Inflammatory macrophage treated with lipopolysaccharide for 4 hours (primary cell): ENCODE measurements at regions not wholly inside any gene's neighbourhood (a gene's known extent, or its start where the extent isn't known, plus 50 kb on each side); places are given as distances from the start of the nearest gene placed in this dataset.

ENCODE experiments used
- DNase-seq: peaks from one replicate; pipeline ENCODE4 v3.0.0-alpha.2; 2020

DNA sequence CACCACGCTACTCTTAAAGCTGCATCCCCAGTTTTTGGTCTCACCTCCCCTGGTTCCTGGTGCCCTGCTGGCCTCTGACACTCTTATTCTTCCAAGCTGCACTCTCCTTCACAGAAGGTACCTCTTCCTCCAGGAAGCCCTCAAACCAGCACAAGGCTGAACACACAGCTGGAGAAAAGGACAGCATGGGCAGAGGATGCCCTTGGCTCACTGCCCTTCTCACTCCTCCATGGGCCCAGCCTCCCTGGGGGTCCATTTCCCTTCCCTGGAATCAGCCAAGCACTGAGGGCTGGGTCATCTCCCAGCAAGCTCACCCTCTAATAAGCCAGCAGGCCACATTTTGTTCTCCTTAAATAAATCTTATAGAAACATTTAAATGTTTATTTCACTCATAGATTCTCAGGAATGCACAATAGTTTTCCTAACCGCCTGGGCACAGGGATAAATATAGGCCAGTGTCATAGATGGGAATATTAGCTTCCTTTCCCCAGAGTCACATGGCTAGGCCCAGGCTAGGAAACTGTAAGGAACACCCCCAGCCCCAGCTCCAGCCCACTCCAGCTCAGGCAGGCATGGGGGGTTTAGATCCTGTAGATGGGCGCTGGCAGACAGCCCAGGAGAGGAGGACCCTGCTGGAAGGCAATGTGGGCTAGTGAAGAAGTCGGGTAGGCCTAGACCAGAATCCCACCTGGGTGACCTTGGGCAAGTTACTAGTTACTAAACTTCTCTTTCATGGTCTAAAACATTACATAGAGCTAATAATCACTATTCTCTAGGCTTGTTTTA is 51.5 kb downstream of the IRAG1 start:
- DNase-seq, result no peak

DNA sequence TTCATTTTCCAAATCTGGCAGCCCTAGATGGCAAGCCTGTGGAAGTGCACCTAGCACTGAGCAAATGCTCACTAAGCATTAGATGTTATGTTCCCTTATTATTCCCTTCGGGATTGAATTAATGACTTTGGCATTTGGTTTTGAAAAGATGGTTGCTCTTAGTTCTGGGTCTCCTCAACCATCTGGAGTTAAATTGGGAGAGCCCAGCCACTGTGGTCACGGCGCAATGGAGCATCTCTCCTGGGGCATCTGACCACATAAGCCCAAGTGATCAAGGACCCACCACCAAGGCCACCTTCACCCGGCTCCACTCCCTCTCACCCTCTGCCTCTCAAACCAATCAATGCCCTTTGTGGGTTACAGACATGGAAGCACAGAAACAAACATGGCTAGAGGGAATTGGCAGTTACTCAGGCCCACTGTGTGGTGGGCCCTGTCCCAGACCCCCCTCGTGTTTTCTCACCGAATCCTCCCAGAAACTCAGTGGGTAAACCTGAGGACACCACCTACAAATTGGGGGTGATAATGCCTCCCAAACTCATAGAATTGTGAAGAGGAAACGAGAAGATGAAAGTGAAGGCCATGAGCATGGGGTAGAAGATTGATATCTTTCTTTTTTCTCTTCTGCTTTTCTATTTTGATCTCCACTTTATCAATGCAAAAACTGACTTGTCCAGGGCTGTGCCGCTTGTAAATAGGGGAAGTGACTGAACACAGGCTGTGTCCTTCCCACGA is 52.2 kb downstream of the IRAG1 start:
- DNase-seq, result peak; percentile 72

DNA sequence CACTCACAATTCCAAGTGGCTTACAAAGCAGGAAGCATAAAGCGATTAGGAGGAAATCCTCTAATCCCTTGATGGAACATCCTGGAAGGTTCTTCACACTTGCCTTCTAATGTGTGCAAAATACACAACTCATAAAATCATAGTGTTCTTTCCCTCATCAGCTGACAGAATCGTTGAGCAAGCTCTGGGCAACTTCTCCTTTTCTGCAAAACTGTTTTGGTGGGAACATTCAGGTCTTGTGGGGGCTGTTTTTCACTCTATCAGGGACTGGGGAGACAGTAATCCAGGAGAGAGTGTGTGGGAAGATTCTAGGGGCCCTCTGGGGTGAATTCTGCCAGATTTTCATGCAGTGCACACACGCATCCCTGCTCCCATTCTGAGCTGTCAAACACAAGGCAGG is 53.2 kb downstream of the IRAG1 start:
- peak; percentile 65 for DNase-seq

DNA sequence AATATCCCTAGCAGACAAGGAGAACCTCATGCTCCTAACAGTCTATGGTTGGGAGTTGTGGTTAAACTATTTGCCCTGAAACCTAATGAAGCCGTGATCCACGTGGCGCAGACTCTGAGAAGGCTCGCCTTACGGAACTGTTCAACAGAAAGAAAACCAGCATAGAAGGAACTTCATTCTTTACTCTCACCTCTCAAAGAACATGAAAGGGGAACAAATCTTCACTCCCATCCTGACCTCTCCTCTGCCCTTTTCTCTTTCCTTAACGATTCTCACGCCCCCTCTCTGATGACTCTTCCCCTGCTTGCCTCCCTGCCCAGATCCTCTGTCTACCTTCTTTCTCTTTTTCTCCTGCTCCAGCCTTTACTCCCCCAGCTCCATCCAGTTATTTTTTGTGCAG is 54.2 kb downstream of the IRAG1 start:
- peak; percentile 57 for DNase-seq

DNA sequence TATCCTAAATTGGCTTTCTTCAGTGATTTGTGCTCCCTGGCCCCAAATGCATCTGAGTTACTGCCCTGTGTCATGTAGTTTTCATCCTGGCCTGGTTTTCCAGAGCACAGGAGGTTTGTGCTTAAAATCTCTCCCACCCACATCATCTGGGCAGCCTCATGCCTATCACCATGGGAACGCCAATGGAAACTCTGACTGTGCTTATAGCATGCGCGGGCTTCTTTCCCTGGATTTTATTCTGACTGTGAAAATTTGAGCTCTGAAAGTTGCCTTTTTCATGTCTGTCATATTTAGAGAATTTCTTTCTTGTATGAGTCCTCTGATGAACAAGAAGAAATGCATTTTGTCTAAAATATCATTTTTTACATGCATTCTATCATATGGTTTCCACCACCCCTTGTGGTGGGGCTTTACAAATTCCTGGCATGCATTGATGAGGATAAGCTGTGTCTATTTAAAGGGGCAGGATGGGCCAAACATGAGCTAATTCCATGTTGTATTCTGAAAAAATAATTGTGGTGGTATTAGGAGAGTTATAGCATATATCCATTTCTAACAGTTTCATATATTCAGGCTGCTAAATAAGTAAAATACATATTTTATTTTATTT is 55.1 kb downstream of the IRAG1 start:
- no peak for DNase-seq

DNA sequence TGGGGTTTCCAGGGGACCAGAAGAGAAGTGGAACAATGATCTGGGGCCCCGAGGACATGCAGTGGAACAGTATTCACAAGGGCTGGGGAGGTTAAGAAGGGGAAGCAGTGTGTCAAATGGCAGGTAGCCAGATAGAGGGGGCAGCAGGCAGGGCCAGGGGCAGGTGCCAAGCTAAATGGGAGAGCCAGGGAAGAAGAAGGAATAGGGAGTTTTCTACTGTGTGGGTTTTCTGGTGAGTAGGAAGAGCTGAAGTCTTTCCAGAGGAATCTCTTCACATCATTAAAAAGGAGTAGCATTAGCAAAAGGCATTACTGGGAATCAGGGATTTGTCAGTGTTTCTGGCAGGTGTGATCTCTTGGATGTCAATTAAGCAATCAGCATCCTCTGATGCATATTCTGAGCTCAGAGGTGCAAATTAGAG is 55.8 kb downstream of the IRAG1 start:
- no peak for DNase-seq

DNA sequence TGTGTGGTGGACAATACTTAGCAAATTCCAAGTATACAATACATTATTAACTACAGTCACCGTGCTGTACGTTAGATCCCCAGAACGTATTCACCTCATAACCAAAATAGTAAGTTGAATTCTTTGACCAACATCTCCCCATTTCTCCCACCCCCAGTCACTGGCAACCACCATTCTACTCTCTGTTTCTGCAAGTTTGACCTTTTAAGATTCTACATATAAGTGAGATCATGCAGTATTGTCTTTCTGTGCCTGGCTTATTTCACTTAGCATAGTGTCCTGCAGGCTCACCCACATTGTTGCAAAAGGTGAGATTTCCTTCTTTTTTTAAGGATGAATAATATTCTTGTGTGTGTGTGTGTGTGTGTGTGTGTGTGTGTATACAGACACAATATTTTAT is 59.1 kb downstream of the IRAG1 start:
- no peak for DNase-seq

DNA sequence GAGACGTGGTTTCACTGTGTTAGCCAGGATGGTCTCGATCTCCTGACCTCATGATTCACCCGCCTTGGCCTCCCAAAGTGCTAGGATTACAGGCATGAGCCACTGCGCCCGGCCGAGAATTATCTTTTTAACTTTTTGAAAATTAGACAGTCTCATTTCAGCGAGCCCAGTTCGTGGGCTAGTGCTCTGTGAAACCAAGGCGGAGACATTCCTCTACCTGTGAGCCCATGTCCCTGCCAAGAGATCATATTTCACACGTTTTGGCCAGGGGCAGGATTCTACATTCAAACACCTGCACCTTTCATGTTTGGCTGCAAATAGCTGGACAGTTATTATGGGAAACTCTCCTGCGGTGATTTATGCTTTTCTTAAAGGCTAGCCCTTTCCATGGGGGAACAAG is 60.3 kb downstream of the IRAG1 start:
- no peak for DNase-seq

DNA sequence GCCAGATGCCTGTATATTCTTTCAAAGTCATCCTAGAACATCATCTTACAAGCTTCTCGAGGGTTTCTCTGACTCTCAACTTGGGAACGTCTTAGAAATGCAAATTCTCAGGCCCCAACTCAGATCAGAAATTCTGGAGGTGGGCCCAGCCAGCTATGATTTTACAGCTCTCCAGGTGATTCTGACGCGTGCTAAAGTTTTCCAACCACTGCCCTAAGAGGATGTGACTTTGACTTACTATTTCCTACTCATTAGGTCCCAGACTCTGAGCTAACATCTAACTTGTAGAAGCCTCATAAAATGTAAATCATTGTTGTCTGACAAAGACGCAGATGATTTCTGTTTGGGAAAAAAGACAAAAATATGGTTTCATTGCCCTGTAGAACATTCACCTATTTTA is 61.1 kb downstream of the IRAG1 start:
- no peak for DNase-seq

DNA sequence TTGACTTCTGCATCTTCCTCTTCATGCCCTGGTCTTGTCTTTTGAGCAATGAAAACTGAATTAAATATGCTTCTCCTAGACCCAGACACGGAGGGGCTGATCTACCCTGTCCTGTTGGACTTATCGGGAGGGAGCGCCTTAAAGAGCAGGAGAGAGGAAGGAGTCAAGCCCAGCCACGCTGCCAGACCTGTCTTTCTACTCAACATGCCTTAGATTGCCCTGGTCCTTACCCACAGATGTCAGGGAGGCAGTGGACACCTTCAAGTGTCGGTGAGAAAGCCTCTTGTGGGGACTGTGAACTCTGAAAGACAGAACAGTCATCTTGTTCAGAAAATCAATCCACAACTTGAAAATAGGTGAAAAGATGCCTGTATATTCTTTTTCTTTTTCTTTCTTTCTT is 61.8 kb downstream of the IRAG1 start:
- DNase-seq, result no peak

DNA sequence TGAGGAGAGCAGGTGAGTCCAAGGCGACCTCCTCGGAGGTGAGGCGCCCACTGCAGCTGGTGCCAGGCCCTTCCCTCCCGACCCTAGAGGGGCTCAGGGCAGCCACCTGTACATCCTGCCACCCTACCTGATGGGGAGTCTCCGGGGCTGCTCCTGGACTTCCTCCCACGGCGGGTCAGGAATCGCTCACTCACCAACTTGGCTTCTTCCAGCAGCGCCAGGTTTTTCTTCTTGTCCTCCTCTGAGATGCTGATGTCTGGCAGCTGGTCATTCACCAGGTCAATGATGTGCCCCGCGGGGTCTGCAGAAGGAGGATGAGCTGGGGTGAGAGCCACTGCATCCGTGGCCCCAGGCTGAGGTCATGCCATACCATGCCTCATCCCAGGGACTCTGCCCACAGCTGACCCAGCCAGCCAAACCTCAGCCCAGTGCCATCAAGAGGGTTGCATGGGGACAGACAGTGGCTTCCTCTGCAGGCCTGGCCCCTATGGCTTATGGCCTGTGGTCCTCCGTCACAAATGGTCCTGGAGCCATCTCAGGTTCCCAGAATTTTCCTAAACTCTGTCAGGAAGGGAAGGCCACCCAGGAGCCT is 61.0 kb upstream of the LYVE1 start:
- DNase-seq, result no peak

DNA sequence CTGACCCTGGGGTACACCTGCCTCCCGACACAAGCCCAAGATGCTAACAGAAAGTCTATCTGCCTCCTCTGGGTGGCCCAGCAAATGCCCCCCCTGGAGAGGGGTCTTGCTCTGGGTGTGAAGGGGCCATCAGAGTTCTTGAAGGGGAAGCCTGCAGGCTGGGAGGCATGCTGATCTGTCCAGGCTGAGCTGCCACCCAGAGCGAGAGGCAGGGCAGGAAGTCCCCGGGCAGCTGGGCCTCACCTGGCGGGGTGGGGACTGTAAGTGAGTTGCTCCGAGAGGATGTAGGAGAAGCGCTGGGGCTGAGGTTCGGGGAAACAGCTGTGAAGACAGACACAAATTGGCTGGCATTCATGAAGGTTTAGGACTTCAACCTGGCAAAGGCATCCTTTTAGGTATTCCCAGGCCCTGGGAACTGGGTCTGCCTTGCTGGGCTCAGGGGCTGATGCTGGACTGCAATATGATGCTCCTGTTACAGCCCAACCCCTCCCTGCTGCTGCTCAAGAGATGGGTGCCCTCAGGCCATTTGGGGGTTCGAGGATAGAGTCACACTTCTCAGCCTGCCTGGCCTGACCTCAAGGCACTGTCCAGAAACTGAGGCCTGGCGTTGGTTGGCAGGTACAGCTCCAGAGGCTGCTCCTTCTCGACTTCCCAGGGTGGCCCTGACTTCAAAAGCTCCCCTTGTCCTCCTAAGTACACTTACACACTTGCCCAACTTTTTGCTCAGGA is 60.2 kb upstream of the LYVE1 start:
- no peak for DNase-seq

DNA sequence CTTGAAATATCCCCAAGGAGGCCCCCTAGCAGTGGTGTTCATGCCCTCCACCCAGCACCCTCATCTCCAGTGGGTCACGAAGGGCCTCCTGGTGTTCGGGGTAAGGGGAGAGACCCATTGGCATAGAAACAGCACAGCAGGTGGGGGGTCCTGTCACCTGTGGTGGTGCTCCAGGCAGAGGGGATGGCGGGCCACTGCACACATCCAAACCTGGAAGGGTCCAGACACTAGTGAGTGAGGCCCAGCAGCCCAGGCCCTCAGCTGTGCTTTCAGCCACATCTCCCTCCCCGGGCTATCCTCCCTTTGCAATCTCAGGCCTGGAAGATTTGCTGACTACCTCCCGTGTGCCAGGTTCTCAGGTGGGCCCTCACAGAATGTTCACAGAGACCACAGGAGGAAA is 59.4 kb upstream of the LYVE1 start:
- DNase-seq, result no peak

DNA sequence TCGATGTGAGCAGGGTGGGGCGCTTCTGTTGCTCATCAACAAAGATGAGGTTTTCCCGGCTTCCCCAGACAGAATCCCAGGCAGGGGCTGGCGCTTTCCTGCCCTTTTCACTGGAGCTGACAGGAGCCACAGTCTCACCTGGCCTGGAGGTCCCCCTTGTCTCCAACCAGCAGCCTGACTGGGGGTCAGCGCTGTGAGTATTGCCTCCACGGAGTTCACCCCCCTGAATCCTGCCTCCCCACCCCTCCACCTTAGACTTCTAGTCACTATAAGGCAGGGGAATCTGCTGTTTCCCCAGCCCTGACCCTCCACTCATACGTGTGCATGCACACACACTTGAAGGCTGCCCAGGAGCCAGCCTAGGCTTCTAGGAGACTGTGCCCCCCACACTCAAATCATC is 58.8 kb upstream of the LYVE1 start:
- no peak for DNase-seq

DNA sequence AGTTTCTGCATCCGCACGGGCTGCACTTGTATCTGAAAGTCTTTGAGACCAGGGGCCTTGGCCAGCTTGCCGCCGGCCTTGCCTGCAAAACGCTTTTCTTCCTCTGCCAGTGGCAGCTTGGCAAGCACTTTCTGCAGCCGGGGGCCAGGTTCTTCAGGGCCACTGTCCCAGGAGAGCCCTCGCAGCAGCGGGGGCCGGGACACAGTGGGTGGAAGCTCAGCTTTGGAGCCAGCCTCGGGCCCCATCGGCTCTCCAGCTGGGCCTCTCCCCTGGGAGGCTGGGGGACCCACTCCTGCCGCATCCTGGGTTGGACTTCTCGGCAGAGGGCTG is 57.5 kb upstream of the LYVE1 start:
- DNase-seq, result no peak

DNA sequence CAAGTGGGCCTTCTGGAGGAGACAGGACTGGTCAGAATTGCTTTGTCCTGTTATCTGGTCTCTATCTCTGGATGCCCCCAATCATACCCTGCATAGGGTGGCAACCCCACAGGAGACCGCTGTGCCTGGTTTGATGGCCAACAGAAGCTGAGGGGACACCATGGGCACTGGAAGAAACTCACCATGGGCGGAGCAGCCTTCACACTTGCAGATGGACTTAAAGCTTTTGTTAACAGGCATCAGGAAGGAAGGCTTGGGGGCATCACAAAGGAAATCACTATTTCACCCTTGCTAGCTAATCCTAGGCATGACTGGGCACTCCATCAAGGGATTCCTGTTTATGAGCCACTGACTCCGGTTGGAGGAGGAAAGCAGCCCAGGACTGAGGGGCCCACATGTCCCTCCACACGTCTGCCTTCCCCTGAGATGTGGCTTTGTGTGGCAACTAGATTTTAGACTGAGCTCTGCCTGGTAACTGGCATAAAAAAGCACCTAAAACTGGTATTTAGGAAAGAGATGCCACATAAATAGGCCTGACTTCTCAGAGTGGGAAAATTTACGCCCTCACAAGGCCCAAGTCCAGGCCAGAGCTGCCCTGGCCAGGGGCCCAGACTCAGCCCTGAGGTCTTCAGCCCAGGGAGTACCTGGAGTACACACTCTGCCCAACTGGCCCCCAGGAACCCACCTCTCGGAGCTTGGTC is 57.0 kb upstream of the LYVE1 start:
- DNase-seq, result no peak

DNA sequence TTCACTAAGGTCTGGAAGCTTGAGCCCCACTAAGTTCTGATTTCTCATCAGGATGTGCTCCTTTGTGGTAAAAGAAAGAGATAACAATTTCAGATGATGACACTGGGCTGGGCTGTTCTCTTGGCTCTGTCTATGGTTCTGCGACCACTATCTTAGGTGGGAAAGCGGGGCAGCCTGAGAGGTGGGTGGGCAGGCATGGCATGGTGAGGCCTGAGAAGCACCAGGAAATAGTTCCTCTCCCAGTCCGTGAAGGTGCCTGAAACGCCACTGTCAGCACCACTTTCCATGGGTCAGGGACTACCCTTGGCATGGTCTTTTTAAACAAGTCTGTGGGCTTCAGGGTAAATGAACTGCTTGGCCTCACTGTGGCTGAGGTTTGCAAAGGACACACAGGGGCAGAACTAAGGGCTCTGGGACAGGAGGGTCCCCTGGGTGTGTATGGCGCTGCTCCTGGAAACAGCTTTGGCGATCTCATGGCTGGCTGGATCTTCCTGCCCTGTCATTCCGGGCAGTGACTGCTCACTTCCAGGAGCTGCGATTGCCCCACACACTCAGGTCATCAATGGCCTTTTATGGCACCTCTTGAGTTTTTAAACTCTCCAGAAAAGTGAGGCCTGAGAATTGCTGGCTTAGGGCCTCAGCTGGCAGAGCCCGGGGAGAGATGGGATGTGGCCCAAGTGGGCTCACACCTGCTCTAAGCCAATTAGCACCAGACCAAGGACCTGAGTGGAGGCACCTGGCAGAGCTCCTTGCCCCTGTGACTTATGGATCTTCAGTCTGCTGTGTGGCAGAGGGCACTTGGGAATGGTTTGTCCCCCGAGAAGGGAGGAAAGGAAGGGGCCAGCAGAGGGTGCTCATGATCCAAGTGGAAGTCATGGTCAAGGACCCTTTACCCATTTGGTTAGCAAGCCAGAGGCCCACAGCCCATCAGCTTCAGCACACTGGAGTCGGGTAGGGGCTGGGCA is 55.6 kb upstream of the LYVE1 start:
- DNase-seq, result no peak

DNA sequence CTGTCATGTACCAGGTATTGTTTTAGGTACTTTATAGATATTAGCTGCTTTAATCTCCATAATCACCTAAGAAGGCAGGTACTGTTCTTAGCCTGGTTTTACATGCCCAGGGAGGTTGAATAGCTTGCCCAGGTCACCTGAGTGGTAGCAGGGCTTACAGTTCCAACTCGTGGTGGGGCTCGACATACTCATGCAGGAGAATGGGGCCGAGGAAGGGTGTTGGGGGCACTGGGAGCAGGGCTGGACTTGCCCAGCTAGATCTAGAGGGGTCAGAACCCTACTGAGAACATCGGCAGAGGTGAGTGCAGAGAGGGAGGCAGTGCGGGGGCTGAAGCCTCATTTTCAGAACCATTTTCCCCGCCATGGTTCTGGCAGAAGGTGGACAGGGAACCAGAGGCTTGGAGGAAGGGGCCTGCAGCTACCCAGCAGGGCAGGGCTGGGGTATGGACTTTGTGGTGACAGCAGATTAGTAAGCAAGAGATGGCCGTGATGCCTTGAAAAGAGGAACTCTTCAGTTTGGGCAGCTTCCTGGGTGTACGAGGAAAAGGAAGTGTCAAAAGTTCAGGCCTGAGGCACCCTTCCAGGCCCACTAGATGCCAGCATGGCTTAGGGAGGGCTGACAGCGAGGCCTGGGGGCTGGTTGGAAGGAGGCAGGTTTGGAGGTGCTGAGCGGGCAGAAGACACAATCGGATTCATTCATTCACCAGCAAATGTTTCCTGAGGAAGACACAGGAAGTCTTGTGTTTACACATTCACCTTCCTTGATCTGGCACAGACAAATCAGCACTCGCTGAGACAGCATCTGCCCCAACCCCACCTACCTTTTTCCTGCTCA is 54.7 kb upstream of the LYVE1 start:
- DNase-seq, result peak; percentile 86

DNA sequence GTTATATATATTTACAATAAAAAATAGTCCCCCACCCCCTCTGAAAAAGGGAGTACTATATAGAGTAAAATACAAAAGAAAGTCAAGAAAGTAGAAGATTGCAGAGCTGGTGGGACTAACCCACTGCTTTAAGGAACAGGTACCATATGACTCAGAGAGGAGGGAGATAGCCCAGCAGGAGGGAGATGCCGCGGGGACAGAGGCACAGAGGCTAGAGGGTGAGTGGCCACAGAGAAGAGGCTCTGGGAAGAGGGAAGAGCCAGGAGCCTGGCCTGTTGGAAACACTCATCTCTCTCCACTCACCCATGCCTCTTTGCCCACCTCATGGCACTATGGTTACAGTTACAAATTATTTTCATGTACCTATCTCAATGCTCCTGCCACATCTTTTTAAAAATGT is 53.6 kb upstream of the LYVE1 start:
- no peak for DNase-seq

DNA sequence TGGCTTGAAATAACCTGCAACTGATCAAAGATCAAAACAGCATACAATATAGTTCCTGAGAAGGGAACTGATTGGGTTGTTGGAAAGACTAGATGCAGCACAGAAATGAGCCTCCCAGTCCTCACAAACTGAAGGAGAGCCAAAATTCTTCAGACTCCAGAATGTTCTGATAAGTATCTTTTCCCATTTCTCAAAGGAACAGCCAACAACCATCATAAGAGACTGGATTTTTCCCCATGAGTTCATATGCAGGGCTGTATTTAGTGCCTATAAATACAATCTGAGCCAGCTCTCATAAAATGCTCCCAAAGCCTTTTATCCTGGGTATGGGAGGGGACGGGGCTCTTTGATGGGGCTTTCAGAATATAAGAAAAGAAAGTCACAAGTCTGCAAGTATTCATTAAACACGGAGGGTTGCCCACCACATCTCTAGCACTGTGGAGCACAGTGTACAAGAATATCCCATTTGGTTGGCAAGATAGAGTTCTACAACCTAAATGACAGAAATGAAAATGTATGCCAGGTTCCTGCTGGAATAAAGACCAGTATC is 50.7 kb upstream of the LYVE1 start:
- no peak for DNase-seq
